Mesenchymal stem cell (in vitro differentiated cells and primary cell): ENCODE measurements at regions not wholly inside any gene's neighbourhood (a gene's known extent, or its start where the extent isn't known, plus 50 kb on each side); places are given as distances from the start of the nearest gene placed in this dataset.

Experiments used
- DNase-seq: peaks from one replicate; pipeline ENCODE4 v3.0.0-alpha.2; 2013
- H2AFZ ChIP-seq: one replicate; pipeline ENCODE4 v1.6.1; 2013; ENCODE audit warnings: low read depth, mild to moderate bottlenecking, control low read depth, inconsistent platforms, low read length, moderate library complexity
- H2AK5ac ChIP-seq: 2 replicates; pipeline ENCODE4 v1.6.1; 2013; ENCODE audit warnings: low read length, moderate library complexity, mild to moderate bottlenecking, inconsistent platforms; ENCODE audit not compliant: severe bottlenecking
- H2BK120ac ChIP-seq: one replicate; pipeline ENCODE4 v1.6.1; 2013; ENCODE audit warnings: low read depth, mild to moderate bottlenecking, inconsistent platforms, low read length, moderate library complexity
- H2BK12ac ChIP-seq, 2 experiments: one replicate each; pipeline ENCODE4 v1.6.1; 2013; ENCODE audit warnings: inconsistent platforms in 2 of 2, low read length in 2 of 2, mild to moderate bottlenecking in 2 of 2, moderate library complexity in 2 of 2, control low read depth in 1 of 2
- H2BK15ac ChIP-seq: one replicate; pipeline ENCODE4 v1.6.1; 2013; ENCODE audit warnings: mild to moderate bottlenecking, low read depth, inconsistent platforms; ENCODE audit not compliant: poor library complexity, severe bottlenecking
- H2BK5ac ChIP-seq: 2 replicates; pipeline ENCODE4 v1.6.1; 2013; ENCODE audit warnings: low read depth, mild to moderate bottlenecking, low read length, control low read depth, inconsistent platforms; ENCODE audit not compliant: poor library complexity, severe bottlenecking
- H3K14ac ChIP-seq, 2 experiments: one replicate each; pipeline ENCODE4 v1.6.1; 2013; ENCODE audit warnings: inconsistent platforms in 2 of 2, low read length in 2 of 2, control low read depth in 1 of 2, mild to moderate bottlenecking in 1 of 2, moderate library complexity in 1 of 2
- H3K18ac ChIP-seq, 2 experiments: one replicate each; pipeline ENCODE4 v1.6.1; 2013; ENCODE audit warnings: inconsistent platforms in 2 of 2, low read length in 2 of 2, control low read depth in 1 of 2, low read depth in 1 of 2, mild to moderate bottlenecking in 1 of 2
- H3K23ac ChIP-seq, 2 experiments: one replicate each; pipeline ENCODE4 v1.6.1; 2013; ENCODE audit warnings: inconsistent platforms in 2 of 2, low read length in 2 of 2, mild to moderate bottlenecking in 2 of 2, moderate library complexity in 2 of 2, control low read depth in 1 of 2
- H3K27ac ChIP-seq: 2 replicates; pipeline ENCODE4 v1.5.1; 2013; ENCODE audit warnings: mild to moderate bottlenecking, moderate library complexity, low read length, control low read depth, inconsistent platforms; ENCODE audit not compliant: poor library complexity, severe bottlenecking
- H3K27me3 ChIP-seq, 2 experiments: 2 replicates each; pipeline versions ENCODE4 v1.6.1 to v1.7.0; 2013; ENCODE audit warnings: low read length in 2 of 2, mild to moderate bottlenecking in 2 of 2, moderate library complexity in 2 of 2, control low read depth in 1 of 2, inconsistent platforms in 1 of 2; ENCODE audit not compliant: control insufficient read depth in 1 of 2, insufficient read depth in 1 of 2
- H3K36me3 ChIP-seq, 2 experiments: 2 replicates each; pipeline versions ENCODE4 v1.6.1 to v1.7.0; 2013; ENCODE audit warnings: low read length in 2 of 2, control low read depth in 1 of 2, inconsistent platforms in 1 of 2, low read depth in 1 of 2, mild to moderate bottlenecking in 1 of 2; ENCODE audit not compliant: insufficient read depth in 2 of 2, control insufficient read depth in 1 of 2
- H3K4ac ChIP-seq, 2 experiments: one replicate each; pipeline ENCODE4 v1.6.1; 2013; ENCODE audit warnings: inconsistent platforms in 2 of 2, low read length in 2 of 2, mild to moderate bottlenecking in 2 of 2, moderate library complexity in 2 of 2, control low read depth in 1 of 2, low read depth in 1 of 2
- H3K4me1 ChIP-seq: 2 replicates; pipeline ENCODE4 v1.6.1; 2013; ENCODE audit warnings: low read depth, low read length, control low read depth; ENCODE audit not compliant: control insufficient read depth, insufficient read depth
- H3K4me2 ChIP-seq: 2 replicates; pipeline ENCODE4 v1.6.1; 2013; ENCODE audit warnings: low read length, mild to moderate bottlenecking, inconsistent platforms; ENCODE audit not compliant: poor library complexity, severe bottlenecking
- H3K4me3 ChIP-seq, 2 experiments: 2 replicates each; pipeline versions ENCODE4 v1.5.1 to v1.7.0; 2013; ENCODE audit warnings: low read length in 2 of 2, mild to moderate bottlenecking in 2 of 2, control low read depth in 1 of 2, low read depth in 1 of 2; ENCODE audit not compliant: insufficient read depth in 1 of 2
- H3K79me1 ChIP-seq: replicated peaks from 2 replicates; pipeline ENCODE4 v1.6.1; 2013; ENCODE audit warnings: mild to moderate bottlenecking, control low read depth, low read length, inconsistent platforms; ENCODE audit not compliant: poor library complexity, severe bottlenecking
- H3K9ac ChIP-seq: 2 replicates; pipeline ENCODE4 v1.7.0; 2013; ENCODE audit warnings: mild to moderate bottlenecking, low read length, moderate library complexity
- H3K9me3 ChIP-seq: 2 replicates; pipeline ENCODE4 v1.7.0; 2013; ENCODE audit warnings: mild to moderate bottlenecking, low read length; ENCODE audit not compliant: control insufficient read depth
- H4K8ac ChIP-seq: one replicate; pipeline ENCODE4 v1.6.1; 2013; ENCODE audit warnings: inconsistent platforms, mild to moderate bottlenecking, low read length, moderate library complexity
- H4K91ac ChIP-seq: one replicate; pipeline ENCODE4 v1.6.1; 2013; ENCODE audit warnings: mild to moderate bottlenecking, low read length, inconsistent platforms
- WGBS: methylation state at CpG from one replicate; pipeline ENCODE4 v1.1.7; 2013; ENCODE audit warnings: mixed read lengths; 5-methylcytosine and 5-hydroxymethylcytosine counted together

DNA sequence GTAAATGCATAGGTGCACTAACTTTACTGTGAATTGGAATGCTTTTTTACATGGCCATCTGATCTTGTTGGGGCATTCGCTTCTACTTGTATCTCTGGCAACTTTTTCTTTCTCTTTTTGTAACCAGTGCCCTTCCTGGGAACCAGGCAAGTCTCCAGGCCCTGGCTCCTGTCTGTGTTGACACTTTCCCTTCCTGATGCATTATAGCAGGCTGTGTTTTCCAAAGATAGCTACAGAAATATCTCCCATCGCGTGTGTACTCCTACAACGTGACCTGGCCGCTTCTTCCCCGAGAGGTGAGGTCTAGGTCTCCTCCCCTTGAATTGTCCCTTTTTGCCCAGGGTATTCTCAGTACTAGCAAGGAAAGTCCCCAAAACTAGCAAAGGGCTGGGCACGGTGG, 81.1 kb upstream of the SPIN1 start:
- H3K4ac ChIP-seq: no peak overlapping the region
- no peak overlapping the region for H2BK12ac ChIP-seq
- no peaks in the 10 kb centered on the region for H3K36me3 ChIP-seq
- 94% methylated on average over 7 of the region's 7 CpGs for WGBS
- H4K91ac ChIP-seq: no peak overlapping the region
- H3K4me3 ChIP-seq: no peak overlapping the region
- H2BK15ac ChIP-seq: no peak overlapping the region
- H3K27me3 ChIP-seq: peaks cover 0 to 9% of the 10 kb centered on the region in 2 experiments
- no peak overlapping the region for H3K9ac ChIP-seq
- no peak overlapping the region for H3K4me2 ChIP-seq
- H3K79me1 ChIP-seq: no peaks in the 10 kb centered on the region
- H3K4me1 ChIP-seq: peaks cover 1% of the 10 kb centered on the region
- H3K14ac ChIP-seq: no peak overlapping the region
- H2BK120ac ChIP-seq: no peak overlapping the region
- no peak overlapping the region for H2AK5ac ChIP-seq
- no peak overlapping the region for H2AFZ ChIP-seq
- no peak for DNase-seq
- no peak overlapping the region for H4K8ac ChIP-seq
- H3K27ac ChIP-seq: no peak overlapping the region
- H3K18ac ChIP-seq: no peak overlapping the region
- H3K23ac ChIP-seq: no peak overlapping the region
- no peak overlapping the region for H2BK5ac ChIP-seq
- no peaks in the 10 kb centered on the region for H3K9me3 ChIP-seq

DNA sequence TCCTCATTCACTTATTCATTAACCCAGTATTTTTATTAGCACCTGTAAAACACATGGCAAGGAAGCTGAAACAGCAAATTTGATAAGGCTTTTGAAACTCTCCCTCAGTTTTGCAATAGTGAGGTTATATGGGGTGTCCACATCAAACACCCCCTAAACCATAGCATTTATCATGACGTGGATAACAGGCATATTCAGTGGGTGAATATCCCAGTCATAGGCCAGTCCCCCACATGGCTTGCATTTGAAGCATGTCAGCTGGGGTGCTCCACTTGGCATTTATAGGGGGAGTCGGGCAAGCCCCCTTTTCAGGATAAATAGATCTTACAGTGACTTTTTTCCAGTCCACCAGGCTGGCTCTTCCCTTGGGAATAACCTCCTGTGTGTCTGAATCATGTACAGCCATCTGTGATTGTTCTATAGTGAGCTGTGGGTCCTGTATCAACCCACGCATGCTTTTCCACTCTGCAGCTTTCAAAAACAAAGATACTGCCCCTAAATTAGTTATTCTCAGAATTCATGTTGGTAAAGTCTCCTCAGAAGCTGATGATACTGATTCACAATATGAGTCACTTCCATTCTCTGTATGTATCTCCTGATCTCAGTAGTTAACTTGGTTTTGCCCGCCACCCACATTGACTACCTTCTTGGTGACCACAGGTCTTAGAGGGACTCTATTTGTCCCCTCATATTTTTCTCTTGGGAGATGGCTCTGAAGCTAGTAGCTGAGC, 84.4 kb upstream of the SPIN1 start:
- DNase-seq: peak; percentile 10
- Histone ChIP-seq H2BK5ac (no peak overlapping the region), H3K23ac (no peak overlapping the region), H3K14ac (no peak overlapping the region), H2BK12ac (no peak overlapping the region), H3K9ac (no peak overlapping the region), H3K4me1 (peaks cover 1% of the 10 kb centered on the region), H3K18ac (no peak overlapping the region), H2BK120ac (no peak overlapping the region), H3K4me3 (no peak overlapping the region), H3K36me3 (no peaks in the 10 kb centered on the region), H3K9me3 (no peaks in the 10 kb centered on the region), H2AK5ac (no peak overlapping the region), H4K91ac (no peak overlapping the region), H3K27ac (no peak overlapping the region), H4K8ac (no peak overlapping the region), H2BK15ac (no peak overlapping the region), H3K79me1 (no peaks in the 10 kb centered on the region), H3K27me3 (peaks cover 0 to 12% of the 10 kb centered on the region in 2 experiments), H3K4ac (no peak overlapping the region), H3K4me2 (no peak overlapping the region), H2AFZ (no peak overlapping the region)
- WGBS: 91% methylated on average over 4 of the region's 4 CpGs

GRCh38 chr9:88302579-88303324, 85.5 kb upstream of the SPIN1 start:
- Histone ChIP-seq H4K8ac (no peak overlapping the region), H2BK5ac (no peak overlapping the region), H3K4me3 (no peak overlapping the region), H3K4me2 (no peak overlapping the region), H4K91ac (no peak overlapping the region), H3K27me3 (peaks cover 0 to 7% of the 10 kb centered on the region in 2 experiments), H2BK120ac (no peak overlapping the region), H3K79me1 (no peaks in the 10 kb centered on the region), H3K4ac (no peak overlapping the region), H2AK5ac (no peak overlapping the region), H3K9ac (no peak overlapping the region), H3K14ac (no peak overlapping the region), H3K9me3 (no peaks in the 10 kb centered on the region), H2BK12ac (no peak overlapping the region), H3K4me1 (peaks cover 1% of the 10 kb centered on the region), H3K18ac (no peak overlapping the region), H2BK15ac (no peak overlapping the region), H2AFZ (no peak overlapping the region), H3K36me3 (no peaks in the 10 kb centered on the region), H3K27ac (no peak overlapping the region), H3K23ac (no peak overlapping the region)
- WGBS: 91% methylated on average over 7 of the region's 7 CpGs
- DNase-seq: no peak

- Histone ChIP-seq H2BK15ac (no peak overlapping the region), H3K23ac (no peak overlapping the region), H3K18ac (no peak overlapping the region), H2BK12ac (no peak overlapping the region), H2BK5ac (no peak overlapping the region), H2AFZ (no peak overlapping the region), H3K4me1 (peaks cover 1% of the 10 kb centered on the region), H3K4ac (no peak overlapping the region), H2BK120ac (no peak overlapping the region), H4K91ac (no peak overlapping the region), H4K8ac (no peak overlapping the region), H3K9ac (no peak overlapping the region), H3K4me3 (no peak overlapping the region), H3K4me2 (no peak overlapping the region), H3K36me3 (no peaks in the 10 kb centered on the region), H2AK5ac (no peak overlapping the region), H3K79me1 (no peaks in the 10 kb centered on the region), H3K9me3 (no peaks in the 10 kb centered on the region), H3K27ac (no peak overlapping the region), H3K14ac (no peak overlapping the region), H3K27me3 (peaks cover 0 to 2% of the 10 kb centered on the region in 2 experiments)
- 87% methylated on average over 8 of the region's 8 CpGs for WGBS
- DNase-seq: no peak
Observed at GRCh38 chr9:88300556-88300955, 87.7 kb upstream of the SPIN1 start.
